HEK293T (cell line): ENCODE measurements at regions not wholly inside any gene's neighbourhood (a gene's known extent, or its start where the extent isn't known, plus 50 kb on each side); places are given as distances from the start of the nearest gene placed in this dataset.
"Not testable (repeated sequence)": the region's sequence is repeated elsewhere in the genome, so short reads cannot be mapped to it uniquely, and the experiment has no call there.

ENCODE experiments used
- CTCF ChIA-PET: fragments of 350-600 bp; formaldehyde crosslinking; extraction: SDS; loops from one replicate; lab custom pipeline; 2021; ENCODE audit warnings: antibody characterized with exemption, inconsistent platforms; lab: Yijun Ruan, JAX
- POLR2A ChIA-PET: fragments of 350-600 bp; formaldehyde crosslinking; extraction: SDS; loops from one replicate; lab custom pipeline; 2020; ENCODE audit warnings: antibody characterized with exemption, inconsistent platforms; lab: Yijun Ruan, JAX
- DNase-seq: peaks from one replicate; pipeline ENCODE4 v3.0.0; 2012; ENCODE audit warnings: mixed read lengths; ENCODE audit errors: extremely low spot score
- ARNT ChIP-seq: fragments of 450-650 bp; IDR thresholded peaks from 2 replicates; pipeline ENCODE4 v1.6.1; 2017; ENCODE audit warnings: mild to moderate bottlenecking
- BHLHE40 ChIP-seq: fragments of 450-650 bp; IDR thresholded peaks from 2 replicates; pipeline ENCODE4 v1.6.1; 2016; ENCODE audit warnings: mild to moderate bottlenecking, moderate library complexity, borderline replicate concordance
- CTBP1 ChIP-seq: fragments of 450-650 bp; IDR thresholded peaks from 2 replicates; pipeline ENCODE4 v1.6.1; 2016; ENCODE audit warnings: borderline replicate concordance
- ELF4 ChIP-seq: fragments of 450-650 bp; IDR thresholded peaks from 2 replicates; pipeline ENCODE4 v1.6.1; 2017; ENCODE audit warnings: antibody characterized with exemption
- FOXA1 ChIP-seq: fragments of 450-650 bp; IDR thresholded peaks from 2 replicates; pipeline ENCODE4 v1.6.1; 2016; ENCODE audit warnings: mild to moderate bottlenecking
- FOXK2 ChIP-seq: fragments of 450-650 bp; IDR thresholded peaks from 2 replicates; pipeline ENCODE4 v1.6.1; 2016; ENCODE audit warnings: mild to moderate bottlenecking
- FOXM1 ChIP-seq: fragments of 450-650 bp; IDR thresholded peaks from 2 replicates; pipeline ENCODE4 v1.6.1; 2017; ENCODE audit warnings: mild to moderate bottlenecking, borderline replicate concordance
- HDGF ChIP-seq: fragments of 450-650 bp; IDR thresholded peaks from 2 replicates; pipeline ENCODE4 v1.6.1; 2017; ENCODE audit warnings: antibody characterized with exemption, borderline replicate concordance
- L3MBTL2 ChIP-seq: fragments of 450-650 bp; conservative IDR thresholded peaks from 2 replicates; pipeline ENCODE4 v1.6.1; 2016; ENCODE audit warnings: mild to moderate bottlenecking
- LEF1 ChIP-seq: fragments of 450-650 bp; IDR thresholded peaks from 2 replicates; pipeline ENCODE4 v1.6.1; 2017; ENCODE audit warnings: mild to moderate bottlenecking, borderline replicate concordance
- NFRKB ChIP-seq: fragments of 450-650 bp; IDR thresholded peaks from 2 replicates; pipeline ENCODE4 v1.6.1; 2016; ENCODE audit warnings: mild to moderate bottlenecking, moderate library complexity
- SP1 ChIP-seq: fragments of 450-650 bp; IDR thresholded peaks from 2 replicates; pipeline ENCODE4 v1.6.1; 2017
- SUZ12 ChIP-seq: fragments of 450-650 bp; IDR thresholded peaks from 2 replicates; pipeline ENCODE4 v1.6.1; 2016; ENCODE audit warnings: mild to moderate bottlenecking
- TARDBP ChIP-seq: fragments of 450-650 bp; IDR thresholded peaks from 2 replicates; pipeline ENCODE4 v1.6.1; 2016
- ZNF384 ChIP-seq: fragments of 450-650 bp; IDR thresholded peaks from 2 replicates; pipeline ENCODE4 v1.6.1; 2016

DNA sequence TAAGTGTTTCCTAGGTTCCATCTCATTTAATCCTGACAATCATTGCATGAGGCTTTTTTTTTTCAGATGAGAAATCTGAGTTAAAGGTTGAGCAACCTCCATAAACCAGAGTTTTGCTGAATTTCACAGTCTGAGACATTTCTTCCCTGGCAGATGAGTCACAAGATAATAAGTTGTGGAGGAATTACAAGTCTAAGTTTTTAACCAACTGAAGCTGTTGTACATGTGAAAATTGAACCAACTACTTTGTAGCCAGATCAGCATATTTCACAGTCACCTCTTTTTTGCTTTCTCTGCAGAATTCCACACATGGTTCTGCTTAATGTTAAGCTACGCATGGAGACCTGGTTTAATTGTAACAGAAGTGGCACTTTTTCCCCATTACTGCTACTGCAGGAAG is 765.6 kb downstream of the CDH11 start:
- DNase-seq: no peak
- TF ChIP-seq SUZ12 (no peak), ELF4 (no peak), NFRKB (no peak), HDGF (no peak), TARDBP (no peak), LEF1 (no peak), BHLHE40 (no peak), ARNT (no peak), FOXK2 (no peak), FOXM1 (no peak), L3MBTL2 (no peak), FOXA1 (no peak)
- ChIA-PET POLR2A (no interaction called here), CTCF (no interaction called here)

DNA sequence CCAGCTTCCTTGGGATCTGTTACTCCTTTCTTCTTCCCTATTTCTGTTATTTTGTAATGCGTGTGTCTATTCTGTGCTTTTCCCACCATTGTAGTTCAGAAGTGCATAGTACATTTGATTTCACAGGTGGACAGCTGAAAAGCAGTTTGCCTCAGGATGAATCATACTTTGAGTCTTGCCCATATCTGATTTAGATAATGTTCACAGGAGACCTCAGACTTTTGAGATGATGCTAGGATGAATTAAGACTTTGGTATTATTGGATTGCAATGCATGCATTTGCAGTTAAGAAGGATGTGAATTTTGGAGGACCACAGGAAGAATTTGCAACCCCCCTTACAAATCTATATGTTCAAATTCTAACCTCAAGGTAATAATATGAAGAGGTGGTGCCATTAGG is 769.6 kb downstream of the CDH11 start:
- CTCF ChIA-PET: no interaction called here
- no peak for DNase-seq
- TF ChIP-seq L3MBTL2 (no peak), HDGF (no peak)

DNA sequence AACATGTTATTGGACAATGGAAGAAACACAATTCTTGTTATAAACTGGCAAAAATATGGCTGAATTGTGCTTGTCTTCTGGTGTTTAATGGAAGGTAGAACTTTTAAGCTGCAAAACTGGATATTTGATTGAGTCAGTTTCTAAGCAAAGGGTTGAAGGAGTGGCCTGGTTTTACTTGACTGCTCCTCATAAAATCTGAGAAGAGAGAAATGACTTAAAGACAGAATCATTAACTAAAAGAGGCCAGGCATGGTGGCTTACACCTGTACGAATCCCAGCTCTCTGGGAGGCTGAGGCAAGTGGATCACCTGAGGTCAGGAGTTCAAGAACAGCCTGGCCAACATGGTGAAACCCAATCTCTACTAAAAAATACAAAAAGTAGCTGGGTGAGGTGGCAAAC is 770.7 kb downstream of the CDH11 start:
- DNase-seq: no peak
- TF ChIP-seq SP1 (no peak), SUZ12 (no peak)
- ChIA-PET POLR2A (no interaction called here), CTCF (interaction anchor here (0.6 kb wide), 1 partner anchor 195 kb away, joined by 7 read pairs; no protein-coding TSS in a partner anchor)

More for the DNA sequence above, 769.6 kb downstream of the CDH11 start:
- POLR2A ChIA-PET: no interaction called here

DNA sequence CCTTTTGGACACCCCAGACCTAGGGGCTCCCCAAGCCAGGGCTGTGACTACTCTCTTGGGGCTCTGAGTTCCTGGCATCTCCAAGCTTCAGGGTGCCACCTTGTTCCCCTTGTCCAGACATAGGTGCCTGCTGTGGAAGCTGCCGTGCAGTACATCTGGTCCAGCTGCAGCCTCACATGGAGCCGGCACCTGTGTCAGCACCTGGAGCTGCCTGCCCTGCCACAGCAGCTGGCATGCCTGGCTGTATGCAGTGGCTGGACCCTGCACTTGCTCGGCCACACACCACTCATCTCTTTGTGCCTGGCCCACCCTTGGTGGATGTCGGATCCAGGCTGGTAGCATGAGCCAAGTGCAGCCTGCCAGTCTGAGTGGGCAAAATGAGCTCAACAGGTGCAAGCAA is 775.8 kb downstream of the CDH11 start:
- POLR2A ChIA-PET: no interaction called here
- CTCF ChIA-PET: no interaction called here
- TF ChIP-seq FOXK2 (no peak), NFRKB (no peak), ARNT (no peak), BHLHE40 (no peak), LEF1 (no peak), CTBP1 (no peak), FOXM1 (no peak), HDGF (no peak), FOXA1 (no peak), ZNF384 (no peak), TARDBP (no peak), L3MBTL2 (no peak), SUZ12 (no peak), SP1 (no peak)
- no peak for DNase-seq

DNA sequence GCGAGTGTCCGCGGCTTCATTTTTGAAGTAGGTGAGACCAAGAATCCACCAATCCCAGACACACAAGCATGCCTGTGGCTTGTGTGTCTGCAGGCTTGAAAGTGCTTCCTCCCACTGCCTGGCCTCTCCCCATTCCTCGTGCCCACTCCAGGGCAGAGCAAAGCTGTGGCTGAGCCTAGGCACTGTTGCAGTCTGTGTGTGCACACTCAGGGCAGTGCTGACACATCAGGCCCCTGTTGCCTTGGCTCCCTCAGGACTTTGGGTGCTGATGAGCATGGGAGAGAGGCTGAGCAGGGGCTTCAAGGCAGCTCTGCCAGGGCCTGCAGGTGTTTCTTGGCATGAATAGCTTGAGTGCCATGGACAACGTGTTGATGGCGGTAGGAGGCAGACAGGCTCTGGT is 776.7 kb downstream of the CDH11 start:
- ChIA-PET CTCF (no interaction called here), POLR2A (no interaction called here)
- TF ChIP-seq L3MBTL2: no peak
- DNase-seq: no peak

DNA sequence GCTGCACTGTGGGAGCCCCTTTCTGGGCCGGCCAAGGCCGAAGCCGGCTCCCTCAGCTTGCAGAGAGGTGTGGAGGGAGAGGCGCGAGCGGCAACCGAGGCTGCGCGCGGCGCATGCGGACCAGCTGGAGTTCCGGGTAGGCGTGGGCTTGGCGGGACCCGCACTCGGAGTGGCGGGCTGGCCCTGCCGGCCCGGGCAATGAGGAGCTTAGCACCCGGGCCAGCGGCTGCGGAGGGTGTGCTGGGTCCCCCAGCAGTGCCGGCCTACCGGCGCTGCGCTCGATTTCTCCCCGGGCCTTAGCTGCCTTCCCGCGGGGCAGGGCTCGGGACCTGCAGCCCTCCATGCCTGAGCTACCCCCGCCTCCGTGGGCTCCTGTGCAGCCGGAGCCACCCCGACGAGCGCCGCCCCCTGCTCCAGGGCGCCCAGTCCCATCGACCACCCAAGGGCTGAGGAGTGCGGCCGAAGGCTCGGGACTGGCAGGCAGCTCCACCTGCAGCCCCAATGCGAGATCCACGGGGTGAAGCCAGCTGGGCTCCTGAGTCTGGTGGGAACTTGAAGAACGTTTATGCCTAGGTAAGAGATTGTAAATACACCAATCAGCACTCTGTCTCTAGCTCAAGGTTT is 777.9 kb downstream of the CDH11 start:
- CTCF ChIA-PET, POLR2A ChIA-PET: not testable (repeated sequence)

DNA sequence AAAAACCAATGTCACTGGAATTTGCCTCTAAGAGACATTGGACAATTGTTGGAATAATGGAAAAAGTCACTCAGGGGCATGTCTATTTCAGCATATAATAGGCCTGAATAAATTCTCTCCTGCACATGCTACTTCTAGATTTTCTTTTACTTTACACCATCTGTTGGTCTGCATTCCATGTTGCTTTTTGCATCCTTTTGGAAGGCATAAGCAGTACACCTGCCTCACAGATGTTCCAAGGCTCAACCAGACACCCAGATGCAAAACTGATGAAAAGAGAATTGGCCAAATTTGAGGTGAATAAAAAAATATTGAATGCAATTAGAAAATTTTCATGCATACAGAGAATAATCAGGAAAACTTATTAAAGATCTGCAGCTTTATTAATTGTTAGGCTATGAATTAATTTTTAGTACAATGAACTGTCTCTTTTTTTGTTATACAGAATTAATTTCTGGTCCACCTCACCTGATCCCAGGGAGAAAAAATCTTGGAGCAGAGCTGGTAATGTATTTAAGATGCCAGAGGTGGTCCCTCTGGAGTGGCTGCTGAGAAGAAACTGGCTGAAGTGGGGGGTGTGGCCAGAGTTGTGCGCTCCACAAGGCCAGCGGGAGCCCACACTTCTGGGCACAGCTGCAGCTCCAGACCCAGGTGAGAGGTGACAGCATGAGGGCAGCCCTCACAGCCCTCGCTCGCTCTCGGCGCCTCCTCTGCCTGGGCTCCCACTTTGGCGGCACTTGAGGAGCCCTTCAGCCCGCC is 778.6 kb downstream of the CDH11 start:
- ChIA-PET POLR2A (no interaction called here), CTCF (no interaction called here)
- TF ChIP-seq LEF1 (no peak), FOXK2 (no peak), ZNF384 (no peak), ARNT (no peak), L3MBTL2 (no peak)
- DNase-seq: no peak

More for the DNA sequence above, 777.9 kb downstream of the CDH11 start:
- not testable (repeated sequence) for DNase-seq

DNA sequence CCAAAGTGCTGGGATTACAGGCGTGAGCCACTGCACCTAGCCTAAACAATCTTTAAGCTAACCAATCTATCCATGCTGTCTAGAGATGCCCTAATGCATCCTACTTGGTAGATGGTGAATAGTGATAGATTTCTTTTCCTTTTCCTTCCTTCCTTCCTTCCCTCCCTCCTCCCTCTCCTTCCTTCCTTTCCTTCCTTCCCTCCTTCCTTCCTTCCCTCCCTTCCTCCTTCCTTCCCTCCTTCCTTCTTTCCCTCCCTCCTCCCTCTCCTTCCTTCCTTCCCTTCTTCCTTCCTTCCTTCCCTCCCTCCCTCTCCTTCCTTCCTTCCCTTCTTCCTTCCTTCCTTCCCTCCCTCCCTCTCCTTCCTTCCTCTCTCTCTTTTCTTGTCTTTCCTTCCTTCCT is 780.5 kb downstream of the CDH11 start:
- POLR2A ChIA-PET, CTCF ChIA-PET, DNase-seq: not testable (repeated sequence)

DNA sequence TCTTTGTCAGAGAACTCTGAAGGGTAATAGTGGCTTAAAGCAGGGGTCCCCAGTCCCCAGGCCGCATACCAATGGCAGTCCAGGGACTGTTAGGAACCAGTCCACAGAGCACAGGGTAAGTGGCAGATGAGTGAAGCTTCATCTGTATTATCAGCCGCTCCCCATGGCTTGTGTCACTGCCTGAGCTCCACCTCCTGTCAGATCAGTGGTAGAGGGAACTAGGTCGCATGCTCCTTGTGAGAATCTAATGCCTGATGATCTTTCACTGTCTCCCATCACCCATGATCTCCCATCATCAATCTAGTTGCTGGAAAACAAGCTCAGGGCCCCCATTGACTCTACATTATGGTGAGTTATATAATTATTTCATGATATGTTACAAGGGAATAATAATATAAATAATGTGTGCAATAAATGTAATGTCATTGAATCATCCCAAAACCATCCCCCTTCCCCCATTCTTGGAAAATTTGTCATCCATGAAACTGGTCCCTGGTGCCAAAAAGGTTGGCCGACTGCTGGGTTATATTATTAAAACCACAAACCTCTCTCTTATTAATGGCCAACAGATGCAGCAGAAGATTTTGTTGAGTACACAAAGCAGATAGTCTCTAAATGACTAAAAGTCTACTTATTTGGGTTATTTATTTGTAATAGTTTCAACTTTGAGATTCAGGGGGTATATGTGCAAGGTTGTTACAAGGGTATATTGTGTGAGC is 782.7 kb downstream of the CDH11 start:
- DNase-seq: no peak
- POLR2A ChIA-PET: no interaction called here
- TF ChIP-seq SP1: no peak
- no peak for TF ChIP-seq SUZ12
- TF ChIP-seq FOXK2: no peak
- no peak for TF ChIP-seq NFRKB
- CTCF ChIA-PET: no interaction called here
